HG02798 (cell line): ENCODE measurements at regions not wholly inside any gene's neighbourhood (a gene's known extent, or its start where the extent isn't known, plus 50 kb on each side); places are given as distances from the start of the nearest gene placed in this dataset.
"Not testable (repeated sequence)": the region's sequence is repeated elsewhere in the genome, so short reads cannot be mapped to it uniquely, and the experiment has no call there.

Source experiments
- ATAC-seq: cut with Tn5 transposase; IDR thresholded peaks from one replicate; pipeline ENCODE4 v1.9.1; 2021; ENCODE audit warnings: mild to moderate bottlenecking; ENCODE audit not compliant: unreplicated experiment, poor library complexity

DNA sequence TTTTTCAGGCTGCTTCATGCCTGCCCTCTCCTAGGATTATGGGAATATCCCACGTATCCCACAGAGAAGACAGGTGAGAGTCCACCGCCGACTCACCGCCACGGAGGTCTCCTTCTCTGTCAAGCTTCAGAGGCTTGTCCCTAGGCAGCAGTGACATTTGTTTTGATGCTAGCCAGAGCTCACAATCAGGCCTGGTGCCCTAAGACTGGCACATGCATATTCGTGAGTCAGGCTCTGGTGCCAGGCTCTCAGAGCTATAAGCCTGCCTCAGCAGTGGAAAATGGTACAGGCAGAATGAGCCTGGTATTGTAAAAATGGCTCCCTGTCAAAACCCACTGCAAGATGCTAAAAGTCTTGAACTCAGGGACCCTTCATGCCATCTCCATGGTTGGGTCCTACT, 65.5 kb downstream of the RBMY1A1 start:
- ATAC-seq = no peak

DNA sequence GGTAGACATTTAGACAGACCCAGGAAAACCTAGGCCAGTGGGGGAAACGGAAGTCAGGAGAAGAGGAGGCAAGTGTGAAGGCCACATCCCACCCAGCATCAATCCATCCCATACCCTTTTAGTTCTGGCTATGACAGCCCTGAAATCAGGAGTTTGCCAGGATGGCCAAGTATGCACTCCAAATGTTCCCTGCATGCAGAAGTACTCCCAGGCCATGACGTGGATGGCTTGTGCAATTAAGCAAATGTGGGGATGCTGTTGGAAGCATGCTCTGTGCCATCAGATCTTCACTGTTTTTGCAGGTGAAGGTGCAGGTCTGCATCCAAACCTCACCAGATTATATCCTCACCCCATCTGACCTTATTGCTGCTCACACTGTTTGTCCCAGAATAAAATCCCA, 66.8 kb downstream of the RBMY1A1 start:
- ATAC-seq = no peak

DNA sequence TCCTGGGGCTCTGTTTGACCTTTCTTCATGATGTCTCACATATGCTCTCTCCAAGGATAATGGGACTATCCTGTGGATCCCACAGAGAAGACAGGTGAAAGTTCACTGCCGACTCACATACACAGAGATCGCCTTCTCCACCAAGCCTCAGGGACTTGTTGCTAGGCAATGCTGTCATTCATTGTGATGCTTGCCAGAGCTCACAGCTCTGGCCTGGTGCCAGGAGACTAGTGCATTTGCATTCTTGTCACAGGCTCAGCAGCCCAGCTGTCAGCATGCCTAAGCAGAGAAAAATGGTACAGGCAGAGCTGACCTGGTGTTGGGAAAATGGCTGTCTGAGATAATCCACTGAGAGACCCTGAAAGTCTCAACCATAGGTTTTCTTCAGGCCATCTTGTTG, 67.9 kb downstream of the RBMY1A1 start:
- peak; percentile 48 for ATAC-seq

- ATAC-seq = no peak
Observed at GRCh38 chrY:21636137-21636536, 101.5 kb downstream of the RBMY1A1 start.

DNA sequence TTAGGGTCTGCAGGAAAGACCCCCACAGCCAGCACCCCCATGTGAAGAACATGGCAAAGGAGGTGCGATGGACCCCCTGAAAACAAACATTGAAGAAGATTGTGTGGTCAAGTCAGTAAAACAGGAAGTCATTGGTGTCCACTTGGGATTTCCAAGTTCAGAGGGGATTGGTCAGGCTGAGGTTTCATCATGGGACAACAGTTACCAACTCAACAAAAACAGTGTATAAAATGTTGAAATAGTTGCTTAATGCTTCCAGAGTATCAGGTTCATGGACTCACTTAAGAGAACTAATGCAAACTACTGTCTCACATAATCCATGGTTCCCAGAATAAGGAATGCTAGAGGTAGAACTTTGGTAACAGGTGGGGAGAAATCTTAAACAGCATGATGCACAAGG, 115.8 kb downstream of the RBMY1A1 start:
- ATAC-seq = no peak

DNA sequence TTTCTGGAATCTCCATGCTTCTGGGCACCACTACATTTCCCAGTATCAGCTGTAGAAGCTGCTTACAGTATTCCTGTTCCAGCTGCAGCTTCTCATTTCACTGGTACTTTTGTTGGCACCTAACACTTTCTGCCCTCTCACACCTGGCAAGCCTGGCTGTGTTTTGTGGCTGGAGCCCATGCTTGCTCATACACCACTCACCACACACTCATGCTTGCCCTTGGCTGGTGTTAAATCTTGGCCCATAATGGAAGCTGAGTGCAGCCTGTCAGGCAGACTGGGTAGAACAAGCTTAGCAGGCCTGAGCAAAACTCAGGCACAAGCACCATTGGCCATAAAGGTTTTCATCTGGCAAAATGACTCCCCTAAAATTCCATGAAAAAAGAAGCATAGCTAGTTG, 124.4 kb downstream of the RBMY1A1 start:
- ATAC-seq = not testable (repeated sequence)

DNA sequence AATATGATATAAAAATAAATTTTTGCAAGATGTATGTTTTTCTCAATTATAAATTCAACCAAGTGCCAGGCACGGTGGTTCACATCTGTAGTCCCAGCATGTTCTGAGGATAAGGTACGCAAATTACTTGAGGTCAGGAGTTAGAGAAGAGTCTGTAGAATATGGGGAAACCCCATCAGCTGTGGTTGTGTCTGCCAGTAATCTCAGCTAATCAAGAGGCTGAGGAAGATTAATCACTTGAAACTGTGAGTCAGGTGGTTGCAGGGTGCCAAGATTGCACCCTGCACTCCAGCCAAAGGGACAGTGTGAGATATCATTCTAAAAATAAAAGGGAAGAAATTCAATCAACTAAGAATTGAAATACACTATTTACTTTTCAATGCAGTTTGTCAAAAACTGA, 144.9 kb downstream of the RBMY1A1 start:
- ATAC-seq = not testable (repeated sequence)

DNA sequence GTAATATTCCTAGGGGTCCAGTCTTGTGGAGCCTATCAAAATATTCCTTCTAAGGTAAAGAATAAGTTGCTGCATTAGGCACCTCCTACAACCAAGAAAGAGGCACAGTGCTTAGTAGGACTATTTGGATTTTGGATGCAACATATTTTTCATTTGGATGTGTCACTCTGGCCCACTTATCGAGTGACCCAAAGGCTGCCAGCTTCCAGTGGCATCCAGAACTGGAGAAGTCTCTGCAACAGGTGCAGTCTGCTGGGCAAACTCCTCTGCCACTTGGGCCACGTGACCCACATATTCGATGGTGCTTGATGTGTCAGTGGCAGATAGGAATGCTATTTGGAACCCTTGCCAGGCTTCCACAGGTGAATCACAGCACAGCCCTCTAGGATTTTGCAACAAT, 151.7 kb downstream of the RBMY1A1 start:
- ATAC-seq = not testable (repeated sequence)

- not testable (repeated sequence) for ATAC-seq
Observed at GRCh38 chrY:21701951-21702350, 167.3 kb downstream of the RBMY1A1 start.

DNA sequence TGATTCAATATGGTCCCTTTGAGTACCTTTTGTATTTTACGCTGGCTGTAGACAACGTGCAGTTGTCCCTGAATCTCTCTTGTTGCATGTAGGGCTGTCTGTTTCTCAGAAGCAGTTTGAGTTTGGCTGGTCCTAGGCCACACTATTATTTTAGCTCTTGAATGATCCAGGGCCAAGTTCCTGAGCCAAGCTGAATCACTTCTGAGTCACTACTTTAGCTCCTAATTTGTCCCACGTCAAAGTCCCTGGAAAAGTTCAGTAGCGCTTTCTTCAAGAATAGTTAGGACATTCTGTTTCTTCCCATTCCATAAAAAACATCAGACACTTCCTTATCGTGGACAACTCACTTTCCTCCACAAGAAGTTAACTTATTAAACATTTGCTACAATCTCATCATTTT, 168.2 kb downstream of the RBMY1A1 start:
- ATAC-seq = not testable (repeated sequence)

- ATAC-seq = no peak
Observed at GRCh38 chrY:21705309-21705708, 170.6 kb downstream of the RBMY1A1 start.

- not testable (repeated sequence) for ATAC-seq
Observed at GRCh38 chrY:21706611-21707010, 171.9 kb downstream of the RBMY1A1 start.

DNA sequence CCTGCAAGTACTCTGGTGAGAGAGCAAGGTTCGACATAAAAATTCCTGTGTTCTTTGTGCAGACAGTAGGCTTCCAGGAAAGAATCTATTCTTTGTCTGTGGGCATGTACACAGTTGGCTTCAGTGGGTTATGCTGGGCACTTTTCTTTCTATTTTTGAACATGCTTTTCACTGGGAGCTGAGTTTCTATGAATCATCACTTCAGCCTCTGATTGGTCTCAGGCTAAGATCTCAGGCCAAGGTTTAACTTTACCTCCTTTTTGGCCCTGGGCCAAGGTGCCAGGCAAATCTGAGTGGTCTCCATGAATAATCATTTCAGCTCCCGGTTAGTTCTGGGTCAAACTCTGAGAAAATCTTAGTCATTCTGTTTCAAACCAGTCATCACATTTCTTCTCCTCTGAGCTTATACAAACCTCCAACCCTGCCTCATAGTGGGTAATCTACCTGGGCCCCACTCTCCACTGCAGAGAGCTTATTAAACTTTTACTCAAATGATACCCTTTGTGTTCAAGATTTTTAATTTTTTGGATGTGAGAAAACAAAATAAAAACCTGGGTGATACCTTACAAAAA, 158.8 kb downstream of the RBMY1D start:
- ATAC-seq = not testable (repeated sequence)

DNA sequence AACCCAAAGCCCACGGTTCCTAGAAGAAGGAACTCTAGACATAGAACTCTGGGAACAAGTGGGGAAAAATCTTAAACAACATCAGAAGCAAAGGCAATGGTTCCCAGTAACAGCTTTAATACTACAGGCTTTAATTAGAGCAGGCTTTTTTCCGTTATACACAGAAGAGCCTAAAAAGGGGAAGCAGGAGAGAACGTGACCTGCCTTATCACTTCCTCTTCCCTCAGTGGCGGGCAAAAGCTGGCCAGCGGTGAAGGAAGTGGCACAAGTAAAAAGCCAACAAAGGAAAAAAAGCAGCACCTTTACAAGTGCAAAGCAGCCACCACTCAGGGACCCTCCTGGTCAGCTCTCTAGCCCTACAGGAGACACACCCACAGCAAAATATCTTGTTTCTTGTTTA, 149.3 kb downstream of the RBMY1D start:
- ATAC-seq = not testable (repeated sequence)

DNA sequence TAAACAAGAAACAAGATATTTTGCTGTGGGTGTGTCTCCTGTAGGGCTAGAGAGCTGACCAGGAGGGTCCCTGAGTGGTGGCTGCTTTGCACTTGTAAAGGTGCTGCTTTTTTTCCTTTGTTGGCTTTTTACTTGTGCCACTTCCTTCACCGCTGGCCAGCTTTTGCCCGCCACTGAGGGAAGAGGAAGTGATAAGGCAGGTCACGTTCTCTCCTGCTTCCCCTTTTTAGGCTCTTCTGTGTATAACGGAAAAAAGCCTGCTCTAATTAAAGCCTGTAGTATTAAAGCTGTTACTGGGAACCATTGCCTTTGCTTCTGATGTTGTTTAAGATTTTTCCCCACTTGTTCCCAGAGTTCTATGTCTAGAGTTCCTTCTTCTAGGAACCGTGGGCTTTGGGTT, 134.1 kb downstream of the RBMY1D start:
- not testable (repeated sequence) for ATAC-seq

- not testable (repeated sequence) for ATAC-seq
Observed at GRCh38 chrY:21767824-21768223, 126.5 kb downstream of the RBMY1D start.

DNA sequence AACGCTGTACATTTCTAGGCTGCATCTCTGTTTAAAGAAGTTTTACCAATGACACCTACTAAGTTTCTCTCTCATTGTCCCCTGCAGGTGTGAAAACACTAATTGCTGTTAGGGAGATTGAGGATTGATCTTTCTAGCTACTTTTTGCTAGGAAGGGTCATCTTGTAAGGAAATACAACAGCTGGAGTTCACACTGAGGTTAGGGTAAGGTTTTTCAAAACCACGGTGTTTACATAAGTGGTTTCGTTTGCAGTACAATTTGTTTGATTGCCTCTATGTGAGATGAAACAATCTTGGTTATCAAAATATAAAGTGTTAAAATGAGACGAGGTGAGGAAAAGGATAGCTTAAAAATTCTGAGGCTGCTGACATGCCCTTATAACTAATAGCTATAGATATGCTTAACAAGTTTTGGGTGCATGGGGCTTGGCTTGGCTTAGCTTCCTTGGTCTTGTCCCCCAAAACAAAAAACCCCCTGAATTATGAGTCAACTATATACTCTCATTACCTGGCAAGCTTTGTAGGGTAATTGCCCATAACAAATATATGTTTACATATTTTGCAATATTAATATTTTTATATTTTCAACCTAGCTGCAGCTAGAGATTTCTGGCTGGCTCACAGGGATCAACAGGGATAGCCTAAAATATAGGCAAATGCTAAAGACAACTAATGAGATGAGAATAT, 112.0 kb downstream of the RBMY1D start:
- ATAC-seq = not testable (repeated sequence)

- no peak for ATAC-seq
Observed at GRCh38 chrY:21813484-21814233, 80.7 kb downstream of the RBMY1D start.

DNA sequence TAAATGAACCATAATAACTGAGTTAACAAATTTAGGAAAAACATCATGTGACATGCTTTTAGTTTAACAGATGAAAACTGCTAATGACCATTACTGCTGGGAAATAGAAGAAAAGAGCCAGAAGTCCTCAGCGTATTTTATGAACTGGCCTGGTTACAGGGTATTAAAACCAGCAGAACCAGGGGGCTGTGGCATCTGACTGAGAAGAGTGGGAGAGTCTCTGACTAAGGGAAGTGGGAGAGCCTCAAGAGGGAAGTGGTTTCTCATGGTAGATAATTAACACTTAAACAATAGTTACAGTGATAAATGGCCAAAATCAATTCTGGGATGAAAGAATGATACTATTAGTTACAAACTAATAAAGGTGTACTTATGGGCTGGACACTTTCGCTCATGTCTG, 79.8 kb downstream of the RBMY1D start:
- ATAC-seq = no peak

- ATAC-seq = no peak
Observed at GRCh38 chrY:21821881-21822280, 72.4 kb downstream of the RBMY1D start.

GRCh38 chrY:21827593-21827992, 66.7 kb downstream of the RBMY1D start:
- no peak for ATAC-seq
